HG02759 (cell line): ENCODE measurements at regions not wholly inside any gene's neighbourhood (a gene's known extent, or its start where the extent isn't known, plus 50 kb on each side); places are given as distances from the start of the nearest gene placed in this dataset.
"Not testable (repeated sequence)": the region's sequence is repeated elsewhere in the genome, so short reads cannot be mapped to it uniquely, and the experiment has no call there.

Experiments
- ATAC-seq: cut with Tn5 transposase; IDR thresholded peaks from one replicate; pipeline ENCODE4 v1.9.1; 2021; ENCODE audit warnings: mild to moderate bottlenecking, moderate library complexity; ENCODE audit not compliant: unreplicated experiment

- no peak for ATAC-seq
Observed at GRCh38 chr6:147954938-147955337, 387.7 kb upstream of the SASH1 start.

DNA sequence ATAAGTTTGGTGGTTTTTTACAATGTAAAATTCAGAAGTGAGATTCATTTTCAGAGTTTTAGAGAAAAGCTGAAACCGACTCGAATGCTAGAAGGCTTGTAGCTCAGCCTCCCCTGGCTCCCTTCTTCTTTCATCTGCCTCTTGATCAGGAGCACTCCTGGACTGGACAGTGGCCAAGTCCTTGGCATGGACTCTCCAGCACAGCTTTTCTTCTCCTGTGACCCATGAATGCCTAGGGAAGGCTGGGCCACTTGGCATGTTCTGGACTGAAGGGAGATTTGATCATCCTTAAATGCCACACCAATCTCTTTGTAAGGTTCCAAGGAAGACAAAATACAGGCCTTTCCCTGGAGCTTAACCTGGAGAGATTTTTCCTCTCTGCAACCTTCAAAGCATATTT, 384.0 kb upstream of the SASH1 start:
- no peak for ATAC-seq

DNA sequence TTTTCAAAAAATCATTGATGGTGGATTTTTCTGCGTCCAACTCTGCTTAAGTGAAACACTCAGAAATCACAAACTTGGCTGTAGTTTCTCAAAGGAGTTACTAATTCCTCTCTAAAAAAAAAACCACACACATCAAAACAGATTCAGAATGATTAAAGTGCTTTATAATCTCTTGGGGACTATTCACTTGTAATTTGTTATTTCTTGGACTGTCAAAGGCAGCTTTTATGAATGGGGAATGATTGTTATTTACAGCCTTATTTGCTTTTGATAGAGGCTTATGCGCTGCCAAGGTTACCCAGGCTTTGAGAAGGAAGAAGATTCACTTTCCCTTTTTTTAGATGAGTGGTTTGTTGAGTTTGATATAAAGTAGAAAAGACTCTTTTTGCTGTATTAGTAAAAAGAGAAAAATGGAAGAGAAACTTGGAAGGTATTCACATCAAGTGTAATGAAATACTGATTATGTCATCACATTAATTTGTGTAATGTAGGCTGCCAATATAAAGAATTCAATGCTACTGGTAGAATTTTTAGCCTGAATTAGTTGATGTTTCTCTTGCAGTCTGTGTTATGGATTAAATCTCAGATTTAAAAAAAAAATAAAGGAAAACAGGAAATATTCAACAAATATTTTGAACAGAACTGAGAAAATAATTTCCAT, 381.0 kb upstream of the SASH1 start:
- no peak for ATAC-seq

- not testable (repeated sequence) for ATAC-seq
Observed at GRCh38 chr6:147965448-147965847, 377.2 kb upstream of the SASH1 start.

GRCh38 chr6:147970970-147971369, 371.7 kb upstream of the SASH1 start:
- peak; percentile 56 for ATAC-seq

GRCh38 chr6:147972448-147972847, 370.2 kb upstream of the SASH1 start:
- ATAC-seq = no peak

DNA sequence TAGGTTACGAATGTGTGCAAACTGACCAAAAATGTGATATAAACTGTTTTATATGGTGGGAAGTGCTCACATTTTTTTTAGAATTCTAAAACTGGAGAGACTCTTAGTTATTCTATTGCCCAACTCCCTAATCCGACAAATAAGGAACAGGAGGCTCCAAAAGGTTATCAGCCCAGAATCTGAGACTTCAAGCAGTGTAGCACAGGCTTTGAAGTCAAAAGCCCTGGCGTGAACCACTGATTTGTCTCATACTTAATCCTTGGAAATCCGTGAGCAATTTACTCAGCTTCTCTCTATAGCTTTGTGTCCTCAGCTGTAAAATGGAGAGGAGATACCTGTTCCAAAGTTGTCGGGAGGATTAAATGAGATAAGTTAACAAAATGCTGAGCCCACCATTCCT, 368.8 kb upstream of the SASH1 start:
- no peak for ATAC-seq

DNA sequence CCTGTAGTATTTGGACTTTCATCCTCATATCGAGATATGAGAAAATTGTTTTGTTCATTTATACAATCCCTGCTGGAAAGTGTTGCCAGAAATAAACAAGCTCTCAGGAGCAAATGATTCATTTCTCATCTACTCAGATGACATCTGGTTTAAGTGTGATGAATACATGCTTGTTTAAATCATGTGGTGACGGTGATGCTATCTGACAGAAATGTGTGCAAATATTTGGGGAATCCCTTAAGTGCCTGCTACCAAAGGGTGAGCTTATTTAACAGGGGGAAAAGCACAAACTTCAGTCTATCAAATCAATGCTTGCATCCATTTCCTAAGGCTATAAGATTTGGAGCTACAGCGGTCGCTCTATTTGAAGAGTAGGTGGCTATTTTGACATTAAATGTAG, 368.3 kb upstream of the SASH1 start:
- ATAC-seq = no peak

- no peak for ATAC-seq
Observed at GRCh38 chr6:147977851-147978465, 364.7 kb upstream of the SASH1 start.

- no peak for ATAC-seq
Observed at GRCh38 chr6:147979966-147980365, 362.7 kb upstream of the SASH1 start.

GRCh38 chr6:147983581-147984366, 358.9 kb upstream of the SASH1 start:
- no peak for ATAC-seq

DNA sequence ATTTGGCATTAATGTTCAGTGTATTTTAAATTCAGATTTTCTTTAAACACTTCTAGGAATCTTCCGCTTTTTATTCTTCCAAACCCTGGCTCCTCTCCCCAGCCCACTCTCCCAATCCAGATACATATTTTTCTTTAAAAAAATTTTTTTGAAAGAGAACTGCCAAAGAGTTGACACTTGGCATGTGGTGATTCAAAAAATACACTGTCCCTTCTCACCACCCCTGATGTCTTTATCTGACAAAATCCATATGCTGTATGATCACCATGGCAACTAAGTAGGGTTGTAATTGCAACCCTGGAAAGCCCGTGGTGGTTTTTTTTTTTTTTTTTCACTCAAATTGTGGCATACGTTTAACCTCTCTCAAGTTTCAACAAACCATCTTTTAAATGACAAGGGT, 355.8 kb upstream of the SASH1 start:
- no peak for ATAC-seq

DNA sequence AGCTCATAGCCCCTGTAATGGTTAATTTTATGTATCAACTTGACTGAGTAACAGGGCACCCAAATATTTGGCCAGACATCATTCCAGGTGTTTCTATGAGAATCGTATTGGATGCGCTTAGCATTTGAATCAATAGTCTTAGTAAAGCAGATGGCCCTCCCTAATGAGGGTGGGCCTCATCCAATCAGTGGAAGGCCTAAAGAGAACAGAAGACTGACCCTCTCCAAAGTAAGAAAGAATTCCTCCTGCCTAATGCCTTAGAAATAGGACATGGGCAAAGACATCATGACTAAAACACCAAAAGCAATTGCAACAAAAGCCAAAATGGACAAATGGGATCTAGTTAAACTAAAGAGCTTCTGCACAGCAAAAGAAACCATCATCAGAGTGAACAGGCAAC, 352.5 kb upstream of the SASH1 start:
- no peak for ATAC-seq

- ATAC-seq = no peak
Observed at GRCh38 chr6:147991961-147992360, 350.7 kb upstream of the SASH1 start.

GRCh38 chr6:147999001-147999540, 343.6 kb upstream of the SASH1 start:
- no peak for ATAC-seq

GRCh38 chr6:148001844-148002642, 340.6 kb upstream of the SASH1 start:
- ATAC-seq = no peak

DNA sequence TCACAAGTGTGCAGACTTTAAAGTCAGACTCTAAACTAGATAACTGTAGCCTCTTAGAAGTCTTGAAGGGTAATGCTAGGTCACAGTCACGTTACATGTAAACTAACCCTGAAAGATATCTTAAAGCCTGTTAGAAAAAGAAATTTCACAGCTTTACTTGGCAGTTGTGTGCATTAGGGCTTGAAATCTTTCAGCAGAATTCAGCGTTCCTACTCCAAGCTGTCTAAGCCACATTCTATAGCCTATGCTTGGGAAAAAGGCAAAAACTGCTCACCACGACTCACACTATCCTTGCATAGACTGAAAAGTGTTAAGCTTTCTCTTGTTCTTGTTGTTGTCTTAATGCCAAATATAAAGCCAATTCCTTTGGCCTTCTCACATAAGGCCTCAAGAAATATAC, 338.0 kb upstream of the SASH1 start:
- no peak for ATAC-seq

DNA sequence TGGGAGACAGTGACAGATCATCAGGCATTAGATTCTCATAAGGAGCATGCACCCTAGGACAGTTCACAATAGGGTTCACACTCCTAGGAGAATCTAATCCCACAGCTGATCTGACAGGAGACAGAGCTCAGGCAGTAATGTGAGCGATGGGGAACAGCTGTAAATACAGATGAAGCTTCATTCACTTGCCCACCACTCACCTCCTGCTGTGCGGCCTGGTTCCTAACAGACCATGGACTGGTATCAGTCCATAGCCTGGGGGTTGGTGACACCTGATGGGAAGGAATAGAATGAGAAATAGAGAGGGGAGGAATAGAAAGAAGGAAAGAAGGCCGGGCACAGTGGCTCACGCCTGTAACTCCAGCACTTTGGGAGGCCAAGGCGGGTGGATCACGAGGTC, 336.8 kb upstream of the SASH1 start:
- ATAC-seq = no peak

DNA sequence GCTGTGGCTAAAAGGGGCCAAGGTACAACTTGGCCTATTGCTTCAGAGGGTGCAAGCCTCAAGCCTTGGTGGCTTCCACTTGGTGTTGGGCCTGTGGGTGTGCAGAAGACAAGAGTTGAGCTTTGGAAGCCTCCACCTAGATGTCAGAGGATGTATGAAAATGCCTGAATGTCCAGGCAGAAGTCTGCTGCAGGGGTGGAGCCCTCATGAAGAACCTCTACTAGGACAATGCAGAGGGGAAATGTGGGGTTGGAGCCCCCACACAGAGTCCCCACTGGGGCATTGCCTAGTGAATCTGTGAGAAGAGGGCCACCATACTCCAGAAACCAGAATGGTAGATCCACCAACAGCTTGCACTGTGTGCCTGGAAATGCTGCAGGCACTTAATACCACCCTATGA, 332.1 kb upstream of the SASH1 start:
- not testable (repeated sequence) for ATAC-seq

- ATAC-seq = no peak
Observed at GRCh38 chr6:148016013-148016412, 326.6 kb upstream of the SASH1 start.

DNA sequence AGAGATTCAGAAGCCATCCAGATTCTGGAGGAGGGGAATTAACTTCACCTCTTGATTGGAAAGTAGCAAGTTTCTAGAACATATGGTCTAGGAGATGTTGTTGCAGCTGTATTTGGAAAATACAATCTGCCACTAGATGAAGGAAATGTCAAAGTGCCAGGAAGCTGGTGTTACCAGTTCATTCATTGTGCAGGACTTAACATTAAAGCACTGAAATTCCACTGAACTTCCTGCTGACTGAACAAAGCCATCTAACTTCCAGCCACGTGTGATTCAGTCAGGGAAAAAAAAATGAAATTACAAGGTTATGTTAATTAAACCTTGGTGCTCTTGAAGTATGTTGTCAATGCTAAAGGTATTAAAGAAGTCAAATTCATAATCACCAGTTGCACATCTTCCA, 321.5 kb upstream of the SASH1 start:
- no peak for ATAC-seq
